ENCODE measurements at regions not wholly inside any gene's neighbourhood (a gene's known extent, or its start where the extent isn't known, plus 50 kb on each side); places are given as distances from the start of the nearest gene placed in this dataset.
A peak's percentile ranks its signal among the peaks of the same experiment; 100 is the strongest.

GRCh38 chr2:81747481-81748070 lies 1443.0 kb upstream of the LRRTM1 start:
- ATAC-seq (ENCODE audit: low read depth in 2 of 2) (no peak), DNase-seq (no peak)
- Mint-ChIP-seq H3K4me1 (no peaks in the 10 kb centered on the region), H3K36me3 (no peaks in the 10 kb centered on the region), H3K27me3 (no peaks in the 10 kb centered on the region), H3K9me3 (peaks cover 0 to 33% (median 9%) of the 10 kb centered on the region in 7 donors), H3K4me3 (no peak overlapping the region), H3K27ac (peak overlapping the region in 1 of 6 donors; percentile 33)

GRCh38 chr2:81739966-81740365 lies 1435.4 kb upstream of the LRRTM1 start:
- no peaks in the 10 kb centered on the region for H3K27me3 Mint-ChIP-seq
- H3K27ac Mint-ChIP-seq: no peak overlapping the region
- H3K4me1 Mint-ChIP-seq: no peaks in the 10 kb centered on the region
- ATAC-seq (ENCODE audit: low read depth in 2 of 2) (no peak), DNase-seq (no peak)
- H3K36me3 Mint-ChIP-seq: no peaks in the 10 kb centered on the region
- no peak overlapping the region for H3K4me3 Mint-ChIP-seq
- H3K9me3 Mint-ChIP-seq: peaks cover 0 to 16% (median 2%) of the 10 kb centered on the region in 7 donors

DNA sequence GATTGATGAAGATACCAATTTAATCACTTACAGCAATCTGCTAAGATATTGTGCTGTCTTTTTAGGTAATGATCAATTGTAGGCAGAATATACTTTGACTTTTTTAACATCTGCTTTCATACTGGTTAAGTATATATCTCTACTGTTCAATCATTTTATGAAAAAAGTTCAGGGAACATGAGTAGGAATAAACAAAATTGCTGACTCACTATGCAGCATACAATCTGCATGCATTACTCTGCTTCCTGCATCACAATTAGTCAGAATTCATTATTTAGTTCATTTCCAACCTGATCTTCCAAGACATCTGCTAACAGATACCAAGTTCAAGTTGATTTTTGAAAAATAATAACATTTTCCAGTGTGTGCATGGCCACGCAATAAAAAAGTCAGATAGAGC lies 1430.4 kb upstream of the LRRTM1 start:
- H3K27me3 Mint-ChIP-seq: no peaks in the 10 kb centered on the region
- H3K4me1 Mint-ChIP-seq: no peaks in the 10 kb centered on the region
- H3K36me3 Mint-ChIP-seq: no peaks in the 10 kb centered on the region
- no peak for ATAC-seq (ENCODE audit: low read depth in 2 of 2)
- no peak overlapping the region for H3K4me3 Mint-ChIP-seq
- no peak for DNase-seq
- no peak overlapping the region for H3K27ac Mint-ChIP-seq
- peaks cover 0 to 6% (median 3%) of the 10 kb centered on the region in 7 donors for H3K9me3 Mint-ChIP-seq

DNA sequence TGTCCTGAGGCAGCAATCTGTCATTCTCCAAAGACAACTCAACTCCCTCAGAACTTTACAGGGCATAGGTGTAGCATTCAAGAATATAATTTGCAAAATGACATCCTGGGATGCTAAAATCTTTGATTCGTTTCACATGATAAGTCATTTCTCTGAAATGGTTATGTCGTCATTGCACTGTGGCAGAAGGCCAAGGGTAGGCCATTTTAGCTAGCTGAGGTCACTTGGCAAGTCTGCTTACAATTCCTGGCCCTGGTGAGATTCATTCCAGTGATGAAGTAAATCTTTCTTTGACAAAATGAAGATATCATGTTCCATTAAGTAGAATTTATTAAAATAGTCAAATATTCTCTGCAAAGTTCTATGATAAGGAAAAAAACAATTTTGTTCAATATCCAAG lies 1410.3 kb upstream of the LRRTM1 start:
- no peak for DNase-seq
- H3K27ac Mint-ChIP-seq: no peak overlapping the region
- H3K4me3 Mint-ChIP-seq: no peak overlapping the region
- no peaks in the 10 kb centered on the region for H3K4me1 Mint-ChIP-seq
- H3K36me3 Mint-ChIP-seq: no peaks in the 10 kb centered on the region
- peaks cover 7 to 15% (median 10%) of the 10 kb centered on the region in 7 donors for H3K9me3 Mint-ChIP-seq
- no peak for ATAC-seq (ENCODE audit: low read depth in 2 of 2)
- no peaks in the 10 kb centered on the region for H3K27me3 Mint-ChIP-seq

DNA sequence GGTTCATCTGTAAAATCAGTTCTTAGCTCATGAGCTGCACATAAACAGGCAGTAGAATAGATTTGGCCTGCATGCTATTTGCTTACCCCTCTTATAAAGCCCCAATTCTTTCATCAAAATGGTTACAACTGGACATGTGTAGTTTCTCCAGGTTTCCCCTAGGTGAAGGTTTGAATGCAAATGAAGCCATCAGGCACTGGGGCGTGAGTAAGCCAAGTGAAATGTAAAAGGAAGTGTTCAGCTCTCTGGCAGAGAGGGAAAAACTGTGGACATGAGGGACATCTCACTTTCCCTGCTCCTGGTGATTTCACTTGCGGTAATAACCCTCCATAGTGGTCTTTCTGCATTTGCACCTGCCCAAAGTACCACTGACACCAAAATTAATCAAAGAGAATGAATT lies 1402.3 kb upstream of the LRRTM1 start:
- Mint-ChIP-seq H3K4me3 (no peak overlapping the region), H3K9me3 (peaks cover 0 to 14% (median 5%) of the 10 kb centered on the region in 7 donors), H3K4me1 (no peaks in the 10 kb centered on the region), H3K27ac (no peak overlapping the region), H3K27me3 (no peaks in the 10 kb centered on the region), H3K36me3 (no peaks in the 10 kb centered on the region)
- DNase-seq: no peak
- ATAC-seq (ENCODE audit: low read depth in 2 of 2): no peak

DNA sequence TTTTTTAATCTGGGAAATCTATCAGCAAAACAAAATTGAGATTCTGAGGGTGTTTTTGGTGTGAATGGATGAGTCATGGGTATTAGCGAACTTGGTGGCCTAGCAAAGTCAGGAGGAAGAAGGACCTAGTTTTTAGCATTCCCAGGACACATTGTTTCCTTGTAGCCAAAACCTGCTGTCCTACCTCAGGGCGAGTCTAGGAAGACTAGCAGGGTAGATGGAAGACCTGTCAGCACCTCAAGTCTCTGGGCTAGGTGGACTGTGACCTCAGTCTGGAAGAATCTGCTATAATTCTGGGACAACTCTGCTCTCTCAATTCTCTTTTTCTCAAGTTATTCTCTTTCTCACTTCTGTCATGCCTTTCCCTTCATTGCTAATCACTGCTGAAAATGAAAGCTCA lies 1399.3 kb upstream of the LRRTM1 start:
- H3K36me3 Mint-ChIP-seq: no peaks in the 10 kb centered on the region
- DNase-seq (no peak), ATAC-seq (ENCODE audit: low read depth in 2 of 2) (no peak)
- H3K4me3 Mint-ChIP-seq: no peak overlapping the region
- no peaks in the 10 kb centered on the region for H3K27me3 Mint-ChIP-seq
- H3K27ac Mint-ChIP-seq: no peak overlapping the region
- H3K4me1 Mint-ChIP-seq: no peaks in the 10 kb centered on the region
- peaks cover 0 to 10% (median 4%) of the 10 kb centered on the region in 7 donors for H3K9me3 Mint-ChIP-seq

- ATAC-seq (ENCODE audit: low read depth in 2 of 2): no peak
- DNase-seq: no peak
- H3K4me3 Mint-ChIP-seq: no peak overlapping the region
- peaks cover 0 to 9% (median 4%) of the 10 kb centered on the region in 7 donors for H3K9me3 Mint-ChIP-seq
- no peak overlapping the region for H3K27ac Mint-ChIP-seq
- H3K36me3 Mint-ChIP-seq: no peaks in the 10 kb centered on the region
- H3K4me1 Mint-ChIP-seq: no peaks in the 10 kb centered on the region
- no peaks in the 10 kb centered on the region for H3K27me3 Mint-ChIP-seq
Observed at GRCh38 chr2:81692566-81692965, 1388.0 kb upstream of the LRRTM1 start.

GRCh38 chr2:81675641-81676040 lies 1371.1 kb upstream of the LRRTM1 start:
- Mint-ChIP-seq H3K4me1 (no peaks in the 10 kb centered on the region), H3K27ac (no peak overlapping the region), H3K9me3 (peaks cover 0 to 7% (median 2%) of the 10 kb centered on the region in 7 donors), H3K27me3 (no peaks in the 10 kb centered on the region), H3K36me3 (no peaks in the 10 kb centered on the region), H3K4me3 (no peak overlapping the region)
- ATAC-seq (ENCODE audit: low read depth in 2 of 2) (no peak), DNase-seq (no peak)

DNA sequence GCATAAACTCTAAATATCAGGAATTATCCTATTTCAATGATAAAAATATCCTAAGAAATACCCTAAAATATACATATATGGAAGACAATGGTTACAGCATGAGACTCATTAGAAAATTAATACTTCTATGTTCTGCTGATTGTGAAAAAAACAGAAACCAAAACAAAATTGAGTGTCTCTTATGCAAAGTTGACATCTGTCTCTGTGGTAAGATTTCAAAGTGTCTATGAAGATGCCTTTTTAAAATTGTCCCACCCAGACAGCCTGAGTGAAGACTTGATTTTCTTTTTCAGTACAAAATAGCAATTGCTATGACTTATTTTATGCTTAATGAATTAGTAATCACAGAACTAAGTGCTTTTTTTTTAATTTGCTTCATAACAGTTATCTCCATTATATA lies 1368.4 kb upstream of the LRRTM1 start:
- no peak for DNase-seq
- no peak overlapping the region for H3K4me3 Mint-ChIP-seq
- no peaks in the 10 kb centered on the region for H3K27me3 Mint-ChIP-seq
- H3K27ac Mint-ChIP-seq: no peak overlapping the region
- H3K4me1 Mint-ChIP-seq: no peaks in the 10 kb centered on the region
- peaks cover 0 to 4% (median 0%) of the 10 kb centered on the region in 7 donors for H3K9me3 Mint-ChIP-seq
- no peaks in the 10 kb centered on the region for H3K36me3 Mint-ChIP-seq
- ATAC-seq (ENCODE audit: low read depth in 2 of 2): no peak

- no peak for DNase-seq
- no peak for ATAC-seq (ENCODE audit: low read depth in 2 of 2)
- no peaks in the 10 kb centered on the region for H3K27me3 Mint-ChIP-seq
- peaks cover 0 to 4% (median 0%) of the 10 kb centered on the region in 7 donors for H3K9me3 Mint-ChIP-seq
- H3K36me3 Mint-ChIP-seq: no peaks in the 10 kb centered on the region
- no peaks in the 10 kb centered on the region for H3K4me1 Mint-ChIP-seq
- no peak overlapping the region for H3K27ac Mint-ChIP-seq
- no peak overlapping the region for H3K4me3 Mint-ChIP-seq
Observed at GRCh38 chr2:81672516-81672915, 1368.0 kb upstream of the LRRTM1 start.

- peaks cover 0 to 4% (median 0%) of the 10 kb centered on the region in 7 donors for H3K9me3 Mint-ChIP-seq
Observed at GRCh38 chr2:81670885-81671284, 1366.3 kb upstream of the LRRTM1 start.

GRCh38 chr2:81661081-81661480 lies 1356.5 kb upstream of the LRRTM1 start:
- Mint-ChIP-seq H3K9me3 (peaks cover 15 to 24% (median 17%) of the 10 kb centered on the region in 7 donors), H3K36me3 (no peaks in the 10 kb centered on the region), H3K4me1 (no peaks in the 10 kb centered on the region), H3K27me3 (no peaks in the 10 kb centered on the region), H3K4me3 (no peak overlapping the region), H3K27ac (no peak overlapping the region)
- DNase-seq: no peak
- ATAC-seq (ENCODE audit: low read depth in 2 of 2): no peak

More at GRCh38 chr2:81670885-81671284, 1366.3 kb upstream of the LRRTM1 start:
- no peak for ATAC-seq (ENCODE audit: low read depth in 2 of 2)
- no peaks in the 10 kb centered on the region for H3K27me3 Mint-ChIP-seq
- H3K36me3 Mint-ChIP-seq: no peaks in the 10 kb centered on the region
- H3K4me1 Mint-ChIP-seq: no peaks in the 10 kb centered on the region
- H3K4me3 Mint-ChIP-seq: no peak overlapping the region
- H3K27ac Mint-ChIP-seq: no peak overlapping the region
- no peak for DNase-seq

GRCh38 chr2:81658227-81658626 lies 1353.7 kb upstream of the LRRTM1 start:
- no peak for ATAC-seq (ENCODE audit: low read depth in 2 of 2)
- H3K4me1 Mint-ChIP-seq: no peaks in the 10 kb centered on the region
- H3K9me3 Mint-ChIP-seq: peaks cover 15 to 33% (median 20%) of the 10 kb centered on the region in 7 donors
- H3K4me3 Mint-ChIP-seq: no peak overlapping the region
- H3K27ac Mint-ChIP-seq: no peak overlapping the region
- no peak for DNase-seq
- no peaks in the 10 kb centered on the region for H3K36me3 Mint-ChIP-seq
- H3K27me3 Mint-ChIP-seq: no peaks in the 10 kb centered on the region

DNA sequence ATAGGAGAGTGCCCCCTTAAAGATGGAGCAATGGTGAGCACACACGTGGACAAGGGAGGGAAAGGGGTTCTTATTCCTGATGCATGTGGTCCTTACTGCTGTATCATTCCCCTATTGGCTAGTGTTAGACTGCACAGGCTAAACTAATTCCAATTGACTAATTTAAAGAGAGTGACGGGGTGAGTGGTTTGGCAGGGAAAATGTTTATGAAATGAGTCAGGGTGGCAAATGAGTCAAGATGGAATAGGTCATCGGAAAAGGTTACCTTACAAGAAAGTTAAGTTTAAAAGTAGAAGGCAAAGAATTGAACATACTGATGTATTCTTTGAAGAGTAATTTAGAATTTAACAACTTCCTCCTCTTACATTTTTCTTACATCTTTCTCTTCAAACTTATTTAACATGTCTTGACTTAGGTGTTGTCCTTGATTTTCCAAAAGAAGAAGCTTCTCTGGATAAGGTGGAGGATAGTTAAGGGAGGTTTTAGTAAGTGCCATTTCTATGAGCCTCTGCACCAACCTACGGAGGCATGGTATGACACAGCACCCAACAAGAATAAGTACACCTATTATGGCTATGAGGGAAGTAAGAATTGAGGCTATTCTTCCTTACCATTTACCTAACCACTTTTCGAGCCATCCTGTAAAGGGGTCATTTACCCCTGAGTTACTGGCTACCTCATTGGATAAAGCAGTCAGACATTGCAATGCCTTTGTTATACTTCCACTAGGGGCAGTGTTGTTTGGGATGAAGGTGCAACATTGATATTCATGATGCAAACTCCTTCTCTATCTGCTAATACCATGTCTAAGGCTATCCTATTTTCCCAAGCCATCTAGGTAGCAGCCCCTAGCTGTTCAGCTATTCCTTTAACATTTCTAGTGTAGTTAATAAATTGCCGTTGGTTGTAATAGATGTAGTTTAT lies 1345.8 kb upstream of the LRRTM1 start:
- H3K27ac Mint-ChIP-seq: no peak overlapping the region
- H3K36me3 Mint-ChIP-seq: no peaks in the 10 kb centered on the region
- no peak overlapping the region for H3K4me3 Mint-ChIP-seq
- ATAC-seq (ENCODE audit: low read depth in 2 of 2) (no peak), DNase-seq (no peak)
- H3K27me3 Mint-ChIP-seq: no peaks in the 10 kb centered on the region
- peaks cover 0 to 23% (median 14%) of the 10 kb centered on the region in 7 donors for H3K9me3 Mint-ChIP-seq
- no peaks in the 10 kb centered on the region for H3K4me1 Mint-ChIP-seq

All from naive B cell (primary cell).